Spleen (tissue), 11 donors: ENCODE measurements at regions not wholly inside any gene's neighbourhood (a gene's known extent, or its start where the extent isn't known, plus 50 kb on each side); places are given as distances from the start of the nearest gene placed in this dataset.

ENCODE experiments used
- DNase-seq: peaks from one replicate; pipeline ENCODE4 v3.0.0-alpha.2; 2020
- H3K27ac ChIP-seq, 8 donors: fragments of 200-600 bp; sonication (generic) in 7 of 8; 1 replicate in 4 of 8; 2 replicates in 4 of 8; pipeline versions ENCODE4 v1.5.0 to v1.8.0; 2016 to 2021; ENCODE audit warnings: inconsistent platforms in 4 of 8, mild to moderate bottlenecking in 4 of 8, moderate library complexity in 1 of 8
- H3K27me3 ChIP-seq, 7 donors: fragments of 200-600 bp; sonication (generic) in 6 of 7; replicated peaks in 1 of 7; 1 replicate in 4 of 7; 2 replicates in 3 of 7; pipeline versions ENCODE4 v1.5.0 to v1.8.0; 2016 to 2021; ENCODE audit warnings: inconsistent platforms in 3 of 7, mild to moderate bottlenecking in 1 of 7
- H3K36me3 ChIP-seq, 6 donors: fragments of 200-600 bp; sonication (generic) in 5 of 6; 1 replicate in 4 of 6; 2 replicates in 2 of 6; pipeline versions ENCODE4 v1.5.0 to v1.8.0; 2016 to 2021; ENCODE audit warnings: inconsistent platforms in 2 of 6
- H3K4me1 ChIP-seq, 6 donors: fragments of 200-600 bp; sonication (generic) in 5 of 6; 1 replicate in 3 of 6; 2 replicates in 3 of 6; pipeline versions ENCODE4 v1.5.0 to v1.8.0; 2016 to 2021; ENCODE audit warnings: inconsistent platforms in 3 of 6
- H3K4me3 ChIP-seq, 8 donors: fragments of 200-600 bp; sonication (generic) in 7 of 8; 1 replicate in 4 of 8; 2 replicates in 4 of 8; pipeline versions ENCODE4 v1.5.0 to v1.8.0; 2016 to 2021; ENCODE audit warnings: inconsistent platforms in 4 of 8, mild to moderate bottlenecking in 4 of 8, moderate library complexity in 2 of 8
- H3K9me3 ChIP-seq, 8 donors: fragments of 200-600 bp; sonication (generic) in 7 of 8; 1 replicate in 4 of 8; 2 replicates in 4 of 8; pipeline versions ENCODE4 v1.5.0 to v1.8.0; 2016 to 2021; ENCODE audit warnings: inconsistent platforms in 4 of 8
- POLR2A ChIP-seq, 3 donors: fragments of 450-650 bp; IDR thresholded peaks; one replicate each; pipeline ENCODE4 v1.5.1; 2017; ENCODE audit warnings: antibody characterized with exemption in 3 of 3, mild to moderate bottlenecking in 1 of 3
- POLR2AphosphoS5 ChIP-seq, 3 donors: sonication (generic); formaldehyde crosslinking; IDR thresholded peaks; one replicate each; pipeline ENCODE4 v1.5.1; 2017; ENCODE audit warnings: antibody characterized with exemption in 3 of 3
- WGBS, 5 donors: extraction: QIAGEN DNeasy Blood & Tissue Kit in 3 of 5; methylation state at CpG; one replicate each; pipeline versions ENCODE4 v1.1.5 to v1.1.7; 2013 to 2018; 5-methylcytosine and 5-hydroxymethylcytosine counted together
- intact Hi-C: fragments of 100-400 bp; cut with DNase I; formaldehyde crosslinking; loops from one replicate; pipeline ENCODE4 v1.15.0; 2023; ENCODE audit warnings: low total_unique reads
- TF ChIP-seq, protein P1 (sequence below), 11 experiments: fragments of 200-600 bp in 7 of 11; fragments of 450-650 bp in 4 of 11; sonication (generic) in 4 of 11; IDR thresholded peaks in 8 of 11; conservative IDR thresholded peaks in 3 of 11; 1 replicate in 7 of 11; 2 replicates in 4 of 11; pipeline versions ENCODE4 v1.4.0 to v1.8.0; 2016 to 2021; ENCODE audit warnings: antibody characterized with exemption in 11 of 11, inconsistent platforms in 4 of 11, mild to moderate bottlenecking in 1 of 11
- donor health status: healthy with polysubstance abuse.
- donor health status: DM: no; HTN: no; CAD: no; lungs with moderate emphysema.
- donor health status: DM: no; HTN: no; CAD: no.
- donor health status: Bipolar disorder and iron deficiency.
- donor health status: healthy.
- donor health status: DM: no; HTN: no; CAD: no.
- donor health status: DM: yes; HTN: yes; CAD: no.

DNA sequence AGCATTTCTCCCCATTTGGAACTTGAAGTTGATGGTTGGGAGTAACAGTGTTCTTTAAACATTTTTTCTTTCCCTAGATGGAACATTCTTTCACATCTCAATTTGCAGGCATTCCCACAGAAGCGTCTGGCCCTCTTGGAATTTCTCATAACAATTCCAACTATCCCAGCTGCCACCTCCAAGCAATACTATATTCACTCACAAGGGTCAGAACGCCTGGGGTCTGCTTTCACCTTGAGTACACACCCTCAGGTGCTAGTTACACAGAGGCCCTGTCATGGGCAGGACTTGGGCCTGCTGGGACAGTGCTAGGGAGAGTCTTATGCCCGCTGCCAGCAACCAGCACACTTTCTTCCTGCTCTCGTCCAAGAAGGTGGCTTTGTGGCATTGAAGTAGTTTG, 136.5 kb downstream of the JCAD start:
- H3K27ac ChIP-seq = no peak overlapping the region
- no peaks in the 10 kb centered on the region for H3K36me3 ChIP-seq
- no peak overlapping the region for H3K4me3 ChIP-seq
- TF ChIP-seq POLR2AphosphoS5 (IDR thresholded peaks at IDR 0.05) (no peak), POLR2A (IDR thresholded peaks at IDR 0.05) (no peak)
- TF ChIP-seq, protein P1, sequence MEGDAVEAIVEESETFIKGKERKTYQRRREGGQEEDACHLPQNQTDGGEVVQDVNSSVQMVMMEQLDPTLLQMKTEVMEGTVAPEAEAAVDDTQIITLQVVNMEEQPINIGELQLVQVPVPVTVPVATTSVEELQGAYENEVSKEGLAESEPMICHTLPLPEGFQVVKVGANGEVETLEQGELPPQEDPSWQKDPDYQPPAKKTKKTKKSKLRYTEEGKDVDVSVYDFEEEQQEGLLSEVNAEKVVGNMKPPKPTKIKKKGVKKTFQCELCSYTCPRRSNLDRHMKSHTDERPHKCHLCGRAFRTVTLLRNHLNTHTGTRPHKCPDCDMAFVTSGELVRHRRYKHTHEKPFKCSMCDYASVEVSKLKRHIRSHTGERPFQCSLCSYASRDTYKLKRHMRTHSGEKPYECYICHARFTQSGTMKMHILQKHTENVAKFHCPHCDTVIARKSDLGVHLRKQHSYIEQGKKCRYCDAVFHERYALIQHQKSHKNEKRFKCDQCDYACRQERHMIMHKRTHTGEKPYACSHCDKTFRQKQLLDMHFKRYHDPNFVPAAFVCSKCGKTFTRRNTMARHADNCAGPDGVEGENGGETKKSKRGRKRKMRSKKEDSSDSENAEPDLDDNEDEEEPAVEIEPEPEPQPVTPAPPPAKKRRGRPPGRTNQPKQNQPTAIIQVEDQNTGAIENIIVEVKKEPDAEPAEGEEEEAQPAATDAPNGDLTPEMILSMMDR (IDR thresholded peaks at IDR 0.05 in 8 of 11, conservative IDR thresholded peaks at IDR 0.05 in 3 of 11) = no peak
- H3K4me1 ChIP-seq = no peaks in the 10 kb centered on the region
- WGBS, 5 donors = 71 to 84% (median 79%) methylated on average over 4 of the region's 4 CpGs
- peaks cover 0 to 25% (median 15%) of the 10 kb centered on the region in 8 donors for H3K9me3 ChIP-seq
- intact Hi-C loops = no loop called here
- H3K27me3 ChIP-seq = peaks cover 0 to 12% (median 0%) of the 10 kb centered on the region in 7 donors
- no peak for DNase-seq

DNA sequence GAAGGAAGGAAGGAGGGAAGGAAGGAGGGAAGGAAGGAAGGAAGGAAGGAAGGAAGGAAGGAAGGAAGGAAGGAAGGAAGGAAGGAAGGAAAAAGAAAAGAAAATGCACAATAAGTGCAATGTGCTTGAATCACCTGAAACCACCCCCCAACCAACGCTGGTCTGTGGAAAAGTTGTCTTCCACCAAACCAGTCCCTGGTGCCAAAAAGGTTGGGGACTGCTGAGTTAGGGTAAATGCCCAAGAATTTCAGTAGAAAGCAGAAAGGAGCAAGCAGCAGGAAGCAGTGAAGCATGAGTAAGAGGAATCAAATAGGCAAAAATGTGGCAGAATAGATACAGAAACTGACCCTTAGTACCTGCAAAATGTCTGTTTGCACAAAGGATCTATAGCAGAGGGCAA, 137.2 kb downstream of the JCAD start:
- TF ChIP-seq POLR2A (IDR thresholded peaks at IDR 0.05) = no peak
- TF ChIP-seq, protein P1 (IDR thresholded peaks at IDR 0.05 in 8 of 11, conservative IDR thresholded peaks at IDR 0.05 in 3 of 11) = no peak
- TF ChIP-seq POLR2AphosphoS5 (IDR thresholded peaks at IDR 0.05) = no peak
- H3K9me3 ChIP-seq = peaks cover 0 to 21% (median 15%) of the 10 kb centered on the region in 8 donors
- intact Hi-C loops = no loop called here
- peaks cover 0 to 12% (median 0%) of the 10 kb centered on the region in 7 donors for H3K27me3 ChIP-seq
- no peaks in the 10 kb centered on the region for H3K36me3 ChIP-seq
- no peak overlapping the region for H3K4me3 ChIP-seq
- no peak for DNase-seq
- H3K27ac ChIP-seq = no peak overlapping the region
- no peaks in the 10 kb centered on the region for H3K4me1 ChIP-seq
- 44 to 77% (median 60%) methylated on average over 1 of the region's 1 CpG for WGBS, 5 donors

DNA sequence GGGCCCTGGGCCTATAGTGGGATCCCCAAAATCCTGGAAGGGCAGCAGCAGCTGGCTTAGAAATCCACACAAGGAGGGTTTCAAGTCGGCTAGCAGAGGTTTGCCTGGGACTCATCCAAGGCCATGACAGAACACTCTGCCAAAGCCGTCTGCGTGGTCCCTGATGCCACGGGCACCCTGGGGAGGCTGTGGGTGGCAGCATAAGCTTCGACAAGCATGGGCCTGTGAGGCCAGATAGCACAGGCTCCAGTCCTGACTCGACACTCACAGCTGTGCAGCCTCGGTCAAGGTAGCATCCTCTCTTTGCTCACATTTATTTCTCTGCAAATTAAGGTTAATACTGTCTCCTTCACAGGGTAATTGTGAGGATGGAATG, 138.3 kb downstream of the JCAD start:
- DNase-seq = no peak
- no peaks in the 10 kb centered on the region for H3K36me3 ChIP-seq
- 52 to 68% (median 58%) methylated on average over 4 to 7 of the region's 7 CpGs for WGBS, 5 donors
- no peak overlapping the region for H3K4me3 ChIP-seq
- H3K27me3 ChIP-seq = peaks cover 0 to 12% (median 0%) of the 10 kb centered on the region in 7 donors
- intact Hi-C loops = no loop called here
- TF ChIP-seq POLR2AphosphoS5 (IDR thresholded peaks at IDR 0.05) (no peak), POLR2A (IDR thresholded peaks at IDR 0.05) (no peak)
- TF ChIP-seq, protein P1 (IDR thresholded peaks at IDR 0.05 in 8 of 11, conservative IDR thresholded peaks at IDR 0.05 in 3 of 11) = no peak
- no peaks in the 10 kb centered on the region for H3K4me1 ChIP-seq
- peaks cover 0 to 12% (median 4%) of the 10 kb centered on the region in 8 donors for H3K9me3 ChIP-seq
- H3K27ac ChIP-seq = no peak overlapping the region

DNA sequence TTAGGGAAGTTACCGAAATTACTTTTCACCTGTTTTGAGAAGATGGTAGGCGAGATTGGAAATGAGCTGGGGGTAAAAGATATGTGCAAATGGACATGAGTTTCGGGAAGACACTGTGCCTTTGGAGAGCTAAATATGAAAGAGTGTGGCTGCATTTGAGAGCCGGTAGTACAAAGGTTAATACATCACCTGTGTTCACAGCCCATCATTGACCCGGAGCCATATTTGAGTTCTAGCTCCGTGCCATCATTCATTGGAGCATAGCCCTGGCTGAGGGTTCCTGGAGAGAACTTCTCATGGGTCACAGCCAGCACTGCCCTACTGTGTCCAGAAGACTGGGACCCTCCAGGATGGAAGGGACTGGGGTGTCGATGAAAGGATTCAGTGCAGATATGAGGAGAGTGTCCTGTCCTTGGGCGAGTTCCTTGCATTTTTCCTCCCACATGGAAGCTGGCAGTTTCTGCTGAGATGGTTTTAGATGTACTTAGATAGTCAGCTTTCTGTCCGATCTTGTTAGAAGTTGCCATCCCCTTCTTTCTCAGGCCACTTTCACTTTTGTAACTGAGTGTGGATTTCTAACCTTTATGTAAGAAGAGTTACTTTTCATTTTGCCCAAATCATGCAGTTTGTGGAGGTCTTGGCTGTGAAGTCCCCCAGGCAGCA, 138.8 kb downstream of the JCAD start:
- H3K27ac ChIP-seq = no peak overlapping the region
- 78 to 89% (median 82%) methylated on average over 9 of the region's 9 CpGs for WGBS, 5 donors

More for the DNA sequence above, 138.8 kb downstream of the JCAD start:
- no peaks in the 10 kb centered on the region for H3K4me1 ChIP-seq
- H3K9me3 ChIP-seq = peaks cover 0 to 7% (median 0%) of the 10 kb centered on the region in 8 donors
- no peak overlapping the region for H3K4me3 ChIP-seq
- H3K27me3 ChIP-seq = peaks cover 0 to 12% (median 0%) of the 10 kb centered on the region in 7 donors
- TF ChIP-seq POLR2AphosphoS5 (IDR thresholded peaks at IDR 0.05) (no peak), POLR2A (IDR thresholded peaks at IDR 0.05) (no peak)
- TF ChIP-seq, protein P1 (IDR thresholded peaks at IDR 0.05 in 8 of 11, conservative IDR thresholded peaks at IDR 0.05 in 3 of 11) = no peak
- intact Hi-C loops = no loop called here
- no peaks in the 10 kb centered on the region for H3K36me3 ChIP-seq
- no peak for DNase-seq
